NCI-H1105 treated with DMSO at 0.1 percent for 48 hours (cell line): ENCODE measurements at regions not wholly inside any gene's neighbourhood (a gene's known extent, or its start where the extent isn't known, plus 50 kb on each side); places are given as distances from the start of the nearest gene placed in this dataset.

Experiments
- DNase-seq: peaks from one replicate; lab custom pipeline; 2025; lab: John Stamatoyannopoulos, UW

GRCh38 chr13:106297283-106297682 lies 238.2 kb downstream of the EFNB2 start:
- no peak for DNase-seq

- DNase-seq: no peak
Measured at GRCh38 chr13:106296723-106297122, 238.7 kb downstream of the EFNB2 start.

GRCh38 chr13:106295971-106296370 lies 239.5 kb downstream of the EFNB2 start:
- DNase-seq: no peak

- DNase-seq: no peak
Measured at GRCh38 chr13:106291006-106291405, 244.5 kb downstream of the EFNB2 start.

- DNase-seq: no peak
Measured at GRCh38 chr13:106287351-106287750, 248.1 kb downstream of the EFNB2 start.

GRCh38 chr13:106286811-106287210 lies 248.7 kb downstream of the EFNB2 start:
- DNase-seq: no peak

- no peak for DNase-seq
Measured at GRCh38 chr13:106284358-106284757, 251.1 kb downstream of the EFNB2 start.

GRCh38 chr13:106281426-106281825 lies 254.0 kb downstream of the EFNB2 start:
- no peak for DNase-seq

- no peak for DNase-seq
Measured at GRCh38 chr13:106277484-106278154, 257.8 kb downstream of the EFNB2 start.

GRCh38 chr13:106276876-106277275 lies 258.6 kb downstream of the EFNB2 start:
- DNase-seq: no peak

GRCh38 chr13:106275446-106276032 lies 259.9 kb downstream of the EFNB2 start:
- no peak for DNase-seq

GRCh38 chr13:106274551-106275203 lies 260.8 kb downstream of the EFNB2 start:
- no peak for DNase-seq

GRCh38 chr13:106263801-106264200 lies 271.7 kb downstream of the EFNB2 start:
- DNase-seq: no peak

- DNase-seq: no peak
Measured at GRCh38 chr13:106262886-106263285, 272.6 kb downstream of the EFNB2 start.

- no peak for DNase-seq
Measured at GRCh38 chr13:106261450-106261849, 274.0 kb downstream of the EFNB2 start.

- no peak for DNase-seq
Measured at GRCh38 chr13:106260352-106260751, 275.1 kb downstream of the EFNB2 start.

GRCh38 chr13:106259928-106260327 lies 275.5 kb downstream of the EFNB2 start:
- DNase-seq: no peak

GRCh38 chr13:106246666-106247188 lies 288.7 kb downstream of the EFNB2 start:
- peak; percentile 85 for DNase-seq

- no peak for DNase-seq
Measured at GRCh38 chr13:106246242-106246641, 289.2 kb downstream of the EFNB2 start.

GRCh38 chr13:106243011-106243565 lies 292.4 kb downstream of the EFNB2 start:
- no peak for DNase-seq

- no peak for DNase-seq
Measured at GRCh38 chr13:106241974-106242953, 293.2 kb downstream of the EFNB2 start.

GRCh38 chr13:106238690-106239089 lies 296.8 kb downstream of the EFNB2 start:
- DNase-seq: no peak
